WERI-Rb-1 (cell line): ENCODE measurements at regions not wholly inside any gene's neighbourhood (a gene's known extent, or its start where the extent isn't known, plus 50 kb on each side); places are given as distances from the start of the nearest gene placed in this dataset.

Experiments
- DNase-seq: peaks from one replicate; pipeline ENCODE4 v3.0.0-alpha.2; 2020
- H3K27ac ChIP-seq: fragments of 250-450 bp; sonication (Bioruptor Pico); 2 replicates; pipeline ENCODE4 v1.5.1; 2020; ENCODE audit warnings: mild to moderate bottlenecking, moderate library complexity
- H3K27me3 ChIP-seq: fragments of 250-450 bp; sonication (Bioruptor Pico); 2 replicates; pipeline ENCODE4 v1.5.1; 2021; ENCODE audit warnings: mild to moderate bottlenecking, low read depth, moderate library complexity; ENCODE audit not compliant: insufficient read depth, severe bottlenecking
- H3K36me3 ChIP-seq: fragments of 250-450 bp; sonication (Bioruptor Pico); 2 replicates; pipeline ENCODE4 v1.5.1; 2020; ENCODE audit warnings: mild to moderate bottlenecking, moderate library complexity
- H3K4me3 ChIP-seq: 2 replicates; pipeline ENCODE4 v1.5.1; 2011; ENCODE audit warnings: low read depth, mild to moderate bottlenecking, control low read depth, low read length
- H3K9me3 ChIP-seq: fragments of 250-450 bp; sonication (Bioruptor Pico); 2 replicates; pipeline ENCODE4 v1.5.1; 2021; ENCODE audit warnings: mild to moderate bottlenecking, moderate library complexity; ENCODE audit not compliant: severe bottlenecking
- CTCF ChIP-seq: IDR thresholded peaks from 2 replicates; pipeline ENCODE4 v1.5.1; 2011; ENCODE audit warnings: low read depth, mild to moderate bottlenecking, control low read depth, inconsistent platforms, low read length

DNA sequence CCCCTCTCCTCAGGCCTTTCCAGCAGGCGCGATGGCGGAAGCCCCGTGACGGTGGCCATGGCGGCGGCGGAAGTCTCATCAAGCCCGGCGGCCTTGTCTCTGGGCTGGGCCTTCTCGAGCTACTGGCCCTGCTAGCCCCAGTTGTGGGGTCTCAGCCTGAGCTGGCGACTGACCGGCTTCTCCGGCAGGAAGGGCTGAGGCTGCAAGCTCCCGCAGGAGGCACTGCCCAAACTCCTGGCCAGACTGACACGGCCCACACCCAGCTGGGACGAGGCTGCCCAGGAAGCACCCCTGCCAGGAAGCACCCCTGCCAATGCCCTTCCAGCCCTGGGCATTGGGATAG is 88.5 kb upstream of the ANKH start:
- no peak for TF ChIP-seq CTCF

DNA sequence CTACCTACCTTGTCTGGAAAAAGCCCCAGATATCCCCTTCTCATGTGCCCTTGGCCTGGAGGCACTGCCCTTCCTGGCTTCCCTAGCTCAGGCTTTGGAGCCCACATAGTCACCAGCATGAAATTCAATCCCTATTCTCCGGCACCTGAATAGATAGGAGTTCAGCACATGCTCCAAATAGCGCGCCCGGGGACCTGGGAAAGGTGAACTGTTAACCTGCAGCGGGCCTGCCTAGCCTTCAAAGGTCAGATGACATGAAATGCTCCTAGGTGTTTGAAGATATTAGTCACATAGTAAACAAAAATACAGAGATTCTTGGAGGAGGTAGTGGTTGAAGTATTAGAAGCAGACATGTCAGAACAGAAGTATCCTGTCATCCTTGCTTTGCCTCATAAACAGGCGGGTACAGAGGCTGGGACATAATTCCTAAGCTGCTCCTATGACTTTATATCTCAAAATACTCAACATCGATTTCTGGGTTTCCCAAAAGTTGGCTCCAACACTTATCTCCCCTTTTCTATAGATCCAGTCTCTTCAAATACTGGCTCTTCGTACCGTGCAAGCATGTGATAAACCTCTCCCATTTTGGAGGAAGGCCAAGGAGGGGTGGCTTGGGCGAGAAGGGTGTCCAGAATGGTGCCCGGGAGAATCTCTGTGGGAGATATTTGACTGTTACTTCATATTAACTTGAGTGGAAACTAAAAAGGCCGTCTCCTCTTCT is 88.0 kb upstream of the ANKH start:
- H3K9me3 ChIP-seq = no peaks in the 10 kb centered on the region
- H3K36me3 ChIP-seq = no peaks in the 10 kb centered on the region
- no peak for DNase-seq
- H3K4me3 ChIP-seq = no peak overlapping the region
- TF ChIP-seq CTCF = no peak
- no peaks in the 10 kb centered on the region for H3K27me3 ChIP-seq
- no peak overlapping the region for H3K27ac ChIP-seq

More for the DNA sequence above, 88.5 kb upstream of the ANKH start:
- Histone ChIP-seq H3K36me3 (no peaks in the 10 kb centered on the region), H3K4me3 (no peak overlapping the region), H3K27me3 (no peaks in the 10 kb centered on the region), H3K9me3 (no peaks in the 10 kb centered on the region), H3K27ac (no peak overlapping the region)
- no peak for DNase-seq

GRCh38 chr5:14958188-14958587 is 86.6 kb upstream of the ANKH start:
- no peak overlapping the region for H3K27ac ChIP-seq
- no peaks in the 10 kb centered on the region for H3K9me3 ChIP-seq
- H3K4me3 ChIP-seq = no peak overlapping the region
- no peak for DNase-seq
- no peak for TF ChIP-seq CTCF
- no peaks in the 10 kb centered on the region for H3K36me3 ChIP-seq
- H3K27me3 ChIP-seq = no peaks in the 10 kb centered on the region

GRCh38 chr5:14956423-14957046 is 85.0 kb upstream of the ANKH start:
- no peaks in the 10 kb centered on the region for H3K27me3 ChIP-seq
- no peaks in the 10 kb centered on the region for H3K36me3 ChIP-seq
- TF ChIP-seq CTCF = no peak
- H3K9me3 ChIP-seq = no peaks in the 10 kb centered on the region
- no peak overlapping the region for H3K4me3 ChIP-seq
- no peak for DNase-seq
- no peak overlapping the region for H3K27ac ChIP-seq

GRCh38 chr5:14954616-14955343 is 83.2 kb upstream of the ANKH start:
- no peak for TF ChIP-seq CTCF
- Histone ChIP-seq H3K27me3 (no peaks in the 10 kb centered on the region), H3K36me3 (no peaks in the 10 kb centered on the region), H3K27ac (no peak overlapping the region), H3K4me3 (no peak overlapping the region), H3K9me3 (peaks cover 1% of the 10 kb centered on the region)
- DNase-seq = peak; percentile 73
